ENCODE measurements at regions not wholly inside any gene's neighbourhood (a gene's known extent, or its start where the extent isn't known, plus 50 kb on each side); places are given as distances from the start of the nearest gene placed in this dataset.
A peak's percentile ranks its signal among the peaks of the same experiment; 100 is the strongest.

- H3K4me2 ChIP-seq (ENCODE audit: insufficient read depth, low read length) = no peak overlapping the region
- DNase-seq (ENCODE audit: insufficient read length, low spot score, missing footprints) = peak; percentile 32
- no peak overlapping the region for H2AFZ ChIP-seq (ENCODE audit: low read length)
- no peaks in the 10 kb centered on the region for H4K20me1 ChIP-seq (ENCODE audit: insufficient read depth, low read length)
- H3K79me2 ChIP-seq (ENCODE audit: insufficient read depth, low read length) = no peaks in the 10 kb centered on the region
- TF ChIP-seq, protein P1, sequence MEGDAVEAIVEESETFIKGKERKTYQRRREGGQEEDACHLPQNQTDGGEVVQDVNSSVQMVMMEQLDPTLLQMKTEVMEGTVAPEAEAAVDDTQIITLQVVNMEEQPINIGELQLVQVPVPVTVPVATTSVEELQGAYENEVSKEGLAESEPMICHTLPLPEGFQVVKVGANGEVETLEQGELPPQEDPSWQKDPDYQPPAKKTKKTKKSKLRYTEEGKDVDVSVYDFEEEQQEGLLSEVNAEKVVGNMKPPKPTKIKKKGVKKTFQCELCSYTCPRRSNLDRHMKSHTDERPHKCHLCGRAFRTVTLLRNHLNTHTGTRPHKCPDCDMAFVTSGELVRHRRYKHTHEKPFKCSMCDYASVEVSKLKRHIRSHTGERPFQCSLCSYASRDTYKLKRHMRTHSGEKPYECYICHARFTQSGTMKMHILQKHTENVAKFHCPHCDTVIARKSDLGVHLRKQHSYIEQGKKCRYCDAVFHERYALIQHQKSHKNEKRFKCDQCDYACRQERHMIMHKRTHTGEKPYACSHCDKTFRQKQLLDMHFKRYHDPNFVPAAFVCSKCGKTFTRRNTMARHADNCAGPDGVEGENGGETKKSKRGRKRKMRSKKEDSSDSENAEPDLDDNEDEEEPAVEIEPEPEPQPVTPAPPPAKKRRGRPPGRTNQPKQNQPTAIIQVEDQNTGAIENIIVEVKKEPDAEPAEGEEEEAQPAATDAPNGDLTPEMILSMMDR (IDR thresholded peaks at IDR 0.05; ENCODE audit: extremely low read depth, low read depth, low read length) = no peak
- H3K27me3 ChIP-seq (ENCODE audit: insufficient read depth, low read length) = no peaks in the 10 kb centered on the region
- H3K27ac ChIP-seq (ENCODE audit: low read depth, low read length) = no peak overlapping the region
- H3K9me3 ChIP-seq (ENCODE audit: low read depth, low read length) = no peaks in the 10 kb centered on the region
- H3K4me3 ChIP-seq (ENCODE audit: insufficient read depth, low read length) = no peak overlapping the region
- no peaks in the 10 kb centered on the region for H3K36me3 ChIP-seq (ENCODE audit: insufficient read depth, low read length)
- H3K4me1 ChIP-seq (ENCODE audit: insufficient read depth, low read length) = peaks cover 20% of the 10 kb centered on the region
Observed at GRCh38 chr3:40873934-40874699, 325.2 kb upstream of the CTNNB1 start.

GRCh38 chr3:40875581-40875980, 323.7 kb upstream of the CTNNB1 start:
- Histone ChIP-seq H3K79me2 (ENCODE audit: insufficient read depth, low read length) (no peaks in the 10 kb centered on the region), H4K20me1 (ENCODE audit: insufficient read depth, low read length) (no peaks in the 10 kb centered on the region), H3K4me3 (ENCODE audit: insufficient read depth, low read length) (no peak overlapping the region), H3K27me3 (ENCODE audit: insufficient read depth, low read length) (no peaks in the 10 kb centered on the region), H3K4me1 (ENCODE audit: insufficient read depth, low read length) (peaks cover 20% of the 10 kb centered on the region), H3K36me3 (ENCODE audit: insufficient read depth, low read length) (no peaks in the 10 kb centered on the region), H3K4me2 (ENCODE audit: insufficient read depth, low read length) (no peak overlapping the region), H2AFZ (ENCODE audit: low read length) (no peak overlapping the region), H3K9me3 (ENCODE audit: low read depth, low read length) (no peaks in the 10 kb centered on the region), H3K27ac (ENCODE audit: low read depth, low read length) (no peak overlapping the region)
- TF ChIP-seq, protein P1 (IDR thresholded peaks at IDR 0.05; ENCODE audit: extremely low read depth, low read depth, low read length) = no peak
- DNase-seq (ENCODE audit: insufficient read length, low spot score, missing footprints) = peak; percentile 29

GRCh38 chr3:40876009-40876408, 323.3 kb upstream of the CTNNB1 start:
- Histone ChIP-seq H3K4me2 (ENCODE audit: insufficient read depth, low read length) (no peak overlapping the region), H3K27ac (ENCODE audit: low read depth, low read length) (no peak overlapping the region), H3K4me3 (ENCODE audit: insufficient read depth, low read length) (no peak overlapping the region), H3K36me3 (ENCODE audit: insufficient read depth, low read length) (no peaks in the 10 kb centered on the region), H4K20me1 (ENCODE audit: insufficient read depth, low read length) (no peaks in the 10 kb centered on the region), H3K79me2 (ENCODE audit: insufficient read depth, low read length) (no peaks in the 10 kb centered on the region), H3K27me3 (ENCODE audit: insufficient read depth, low read length) (no peaks in the 10 kb centered on the region), H3K9me3 (ENCODE audit: low read depth, low read length) (no peaks in the 10 kb centered on the region), H3K4me1 (ENCODE audit: insufficient read depth, low read length) (peaks cover 20% of the 10 kb centered on the region), H2AFZ (ENCODE audit: low read length) (no peak overlapping the region)
- DNase-seq (ENCODE audit: insufficient read length, low spot score, missing footprints) = no peak
- TF ChIP-seq, protein P1 (IDR thresholded peaks at IDR 0.05; ENCODE audit: extremely low read depth, low read depth, low read length) = no peak

- no peak overlapping the region for H3K4me3 ChIP-seq (ENCODE audit: insufficient read depth, low read length)
- H3K27me3 ChIP-seq (ENCODE audit: insufficient read depth, low read length) = no peaks in the 10 kb centered on the region
- H3K9me3 ChIP-seq (ENCODE audit: low read depth, low read length) = no peaks in the 10 kb centered on the region
- H3K4me2 ChIP-seq (ENCODE audit: insufficient read depth, low read length) = no peak overlapping the region
- no peaks in the 10 kb centered on the region for H4K20me1 ChIP-seq (ENCODE audit: insufficient read depth, low read length)
- H3K36me3 ChIP-seq (ENCODE audit: insufficient read depth, low read length) = no peaks in the 10 kb centered on the region
- TF ChIP-seq, protein P1 (IDR thresholded peaks at IDR 0.05; ENCODE audit: extremely low read depth, low read depth, low read length) = no peak
- no peak overlapping the region for H2AFZ ChIP-seq (ENCODE audit: low read length)
- peaks cover 20% of the 10 kb centered on the region for H3K4me1 ChIP-seq (ENCODE audit: insufficient read depth, low read length)
- no peak for DNase-seq (ENCODE audit: insufficient read length, low spot score, missing footprints)
- H3K79me2 ChIP-seq (ENCODE audit: insufficient read depth, low read length) = no peaks in the 10 kb centered on the region
- no peak overlapping the region for H3K27ac ChIP-seq (ENCODE audit: low read depth, low read length)
Observed at GRCh38 chr3:40876496-40876895, 322.8 kb upstream of the CTNNB1 start.
